ENCODE measurements at regions not wholly inside any gene's neighbourhood (a gene's known extent, or its start where the extent isn't known, plus 50 kb on each side); places are given as distances from the start of the nearest gene placed in this dataset.

- H3K9me1 ChIP-seq (ENCODE audit: control insufficient read depth, insufficient read depth, low read length): no peaks in the 10 kb centered on the region
- ATAC-seq: no peak
- H3K4me1 ChIP-seq (replicated peaks in 1 of 2; ENCODE audit: control insufficient read depth in 2 of 2, insufficient read depth in 2 of 2, low read length in 2 of 2): no peaks in the 10 kb centered on the region; a peak in 1 of 5 replicates
- no peak overlapping the region for H3K4me3 ChIP-seq
- H3K4me2 ChIP-seq (ENCODE audit: insufficient read depth, low read length): no peak overlapping the region
- DNase-seq (ENCODE audit: extremely low read depth in 1 of 4, low spot score in 3 of 4): no peak
- no peaks in the 10 kb centered on the region for H3K9me3 ChIP-seq (replicated peaks; ENCODE audit: control insufficient read depth, insufficient read depth, low read depth, low read length)
- intact Hi-C loops (cut with micrococcal nuclease): no loop called here
- H3K79me2 ChIP-seq (ENCODE audit: control insufficient read depth, insufficient read depth, low read length): no peaks in the 10 kb centered on the region
- POLR2A ChIA-PET: no interaction called here
- H3K27me3 ChIP-seq (ENCODE audit: control insufficient read depth in 2 of 2, insufficient read depth in 2 of 2, low read length in 2 of 2): peaks cover 0 to 19% of the 10 kb centered on the region in 2 experiments; a peak in 2 of 5 replicates
- in situ Hi-C loops (cut with MboI): no loop called here
- no peak overlapping the region for H2AFZ ChIP-seq (ENCODE audit: low read depth, low read length)
- CTCF ChIA-PET (ENCODE audit: low intra/inter-chr PET ratio): no interaction called here
- no peak for FAIRE-seq
- under 1% methylated on average over 23 of the region's 25 CpGs for WGBS (ENCODE audit: insufficient coverage, low coverage, missing lambda C conversion rate)
- no peak for TF ChIP-seq ZNF124 (CRISPR knock-in tag; IDR thresholded peaks at IDR 0.05)
- TF ChIP-seq HNRNPH1 (optimal IDR thresholded peaks at IDR 0.05; ENCODE audit: low read depth, low read length): no peak
- no peak for TF ChIP-seq HDAC3 (IDR thresholded peaks at IDR 0.05; ENCODE audit: borderline replicate concordance, partially characterized antibody)
- no peak for TF ChIP-seq ELF1 (tag; IDR thresholded peaks at IDR 0.05)
- no peak for TF ChIP-seq ZNF695 (CRISPR knock-in tag; IDR thresholded peaks at IDR 0.05)
- TF ChIP-seq PURB (CRISPR knock-in tag; IDR thresholded peaks at IDR 0.05; ENCODE audit: low read depth): no peak
- TF ChIP-seq NR3C1 (CRISPR knock-in tag; IDR thresholded peaks at IDR 0.05): no peak
- no peak for TF ChIP-seq ZNF174 (CRISPR knock-in tag; IDR thresholded peaks at IDR 0.05)
- TF ChIP-seq RBFOX2 (IDR thresholded peaks at IDR 0.05; ENCODE audit: low read depth, low read length): no peak
- no peak for TF ChIP-seq MBD2 (IDR thresholded peaks at IDR 0.05; ENCODE audit: borderline replicate concordance, low read depth)
- TF ChIP-seq SRSF9 (IDR thresholded peaks at IDR 0.05; ENCODE audit: borderline replicate concordance, low read depth, low read length): no peak
- no peak for TF ChIP-seq ZNF165 (CRISPR knock-in tag; IDR thresholded peaks at IDR 0.05; ENCODE audit: borderline replicate concordance)
- no peak for TF ChIP-seq ZNF274 (IDR thresholded peaks at IDR 0.05; ENCODE audit: borderline replicate concordance, low read depth, low read length)
- no peak for TF ChIP-seq CCAR2 (IDR thresholded peaks at IDR 0.05; ENCODE audit: low read depth, low read length)
- no peak for TF ChIP-seq ZNF239 (CRISPR knock-in tag; IDR thresholded peaks at IDR 0.05)
- TF ChIP-seq MCM7 (IDR thresholded peaks at IDR 0.05): no peak
- no peak for TF ChIP-seq MBD1 (CRISPR knock-in tag; IDR thresholded peaks at IDR 0.05)
- no peak for TF ChIP-seq NFIX (CRISPR knock-in tag; IDR thresholded peaks at IDR 0.05; ENCODE audit: low read depth)
- TF ChIP-seq, protein P1, sequence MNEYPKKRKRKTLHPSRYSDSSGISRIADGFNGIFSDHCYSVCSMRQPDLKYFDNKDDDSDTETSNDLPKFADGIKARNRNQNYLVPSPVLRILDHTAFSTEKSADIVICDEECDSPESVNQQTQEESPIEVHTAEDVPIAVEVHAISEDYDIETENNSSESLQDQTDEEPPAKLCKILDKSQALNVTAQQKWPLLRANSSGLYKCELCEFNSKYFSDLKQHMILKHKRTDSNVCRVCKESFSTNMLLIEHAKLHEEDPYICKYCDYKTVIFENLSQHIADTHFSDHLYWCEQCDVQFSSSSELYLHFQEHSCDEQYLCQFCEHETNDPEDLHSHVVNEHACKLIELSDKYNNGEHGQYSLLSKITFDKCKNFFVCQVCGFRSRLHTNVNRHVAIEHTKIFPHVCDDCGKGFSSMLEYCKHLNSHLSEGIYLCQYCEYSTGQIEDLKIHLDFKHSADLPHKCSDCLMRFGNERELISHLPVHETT (CRISPR knock-in tag; conservative IDR thresholded peaks at IDR 0.05 in 1 of 2, IDR thresholded peaks at IDR 0.05 in 1 of 2): no peak
- no peaks in the 10 kb centered on the region for H4K20me1 ChIP-seq (replicated peaks; ENCODE audit: control insufficient read depth, insufficient read depth, low read length)
- no peak overlapping the region for H3K9ac ChIP-seq (ENCODE audit: insufficient read depth in 1 of 2, low read depth in 2 of 2, low read length in 2 of 2)
- H3K27ac ChIP-seq (ENCODE audit: extremely low read depth, low read depth, low read length): no peak overlapping the region
- BruUV-seq (replicated peaks): no TSS peak
- no peaks in the 10 kb centered on the region for H3K36me3 ChIP-seq (ENCODE audit: control insufficient read depth, insufficient read depth, low read length)
Measured at GRCh38 chr5:3142261-3143027, 391.0 kb upstream of the IRX2 start.
